T-helper 2 cell treated with Interferon-gamma antibody and Interleukin-4, amounts not matched to agents 5 μg/mL and 100 μg/mL, for 36 hours (primary cell): ENCODE measurements at regions not wholly inside any gene's neighbourhood (a gene's known extent, or its start where the extent isn't known, plus 50 kb on each side); places are given as distances from the start of the nearest gene placed in this dataset.

ENCODE experiments used
- DNase-seq: peaks from one replicate; pipeline ENCODE4 v3.0.0; 2021; ENCODE audit warnings: low spot score
- H3K27ac Mint-ChIP-seq: one replicate; pipeline ENCODE4 v1.8.0; 2021; ENCODE audit warnings: mild to moderate bottlenecking, mixed read lengths
- H3K27me3 Mint-ChIP-seq: one replicate; pipeline ENCODE4 v1.8.0; 2021; ENCODE audit warnings: low read depth, mixed read lengths
- H3K36me3 Mint-ChIP-seq: one replicate; pipeline ENCODE4 v1.8.0; 2021; ENCODE audit warnings: low read depth, mixed read lengths
- H3K4me1 Mint-ChIP-seq: one replicate; pipeline ENCODE4 v1.8.0; 2021; ENCODE audit warnings: low read depth, mixed read lengths
- H3K4me3 Mint-ChIP-seq: one replicate; pipeline ENCODE4 v1.8.0; 2022; ENCODE audit warnings: mild to moderate bottlenecking, moderate library complexity, mixed read lengths
- H3K9me3 Mint-ChIP-seq: one replicate; pipeline ENCODE4 v1.8.0; 2021; ENCODE audit warnings: mixed read lengths

- H3K4me1 Mint-ChIP-seq: no peaks in the 10 kb centered on the region
- H3K36me3 Mint-ChIP-seq: no peaks in the 10 kb centered on the region
- DNase-seq: no peak
- H3K9me3 Mint-ChIP-seq: no peaks in the 10 kb centered on the region
- no peak overlapping the region for H3K4me3 Mint-ChIP-seq
- no peak overlapping the region for H3K27ac Mint-ChIP-seq
- no peaks in the 10 kb centered on the region for H3K27me3 Mint-ChIP-seq
Observed at GRCh38 chr20:60950561-60950960, 301.5 kb upstream of the CDH4 start.

- DNase-seq: no peak
- Mint-ChIP-seq H3K4me1 (no peaks in the 10 kb centered on the region), H3K9me3 (no peaks in the 10 kb centered on the region), H3K36me3 (no peaks in the 10 kb centered on the region), H3K4me3 (no peak overlapping the region), H3K27me3 (no peaks in the 10 kb centered on the region), H3K27ac (no peak overlapping the region)
Observed at GRCh38 chr20:60950974-60951373, 301.1 kb upstream of the CDH4 start.

- Mint-ChIP-seq H3K36me3 (no peaks in the 10 kb centered on the region), H3K4me1 (no peaks in the 10 kb centered on the region), H3K9me3 (no peaks in the 10 kb centered on the region), H3K4me3 (no peak overlapping the region), H3K27ac (no peak overlapping the region), H3K27me3 (no peaks in the 10 kb centered on the region)
- DNase-seq: no peak
Observed at GRCh38 chr20:60952861-60953260, 299.2 kb upstream of the CDH4 start.

DNA sequence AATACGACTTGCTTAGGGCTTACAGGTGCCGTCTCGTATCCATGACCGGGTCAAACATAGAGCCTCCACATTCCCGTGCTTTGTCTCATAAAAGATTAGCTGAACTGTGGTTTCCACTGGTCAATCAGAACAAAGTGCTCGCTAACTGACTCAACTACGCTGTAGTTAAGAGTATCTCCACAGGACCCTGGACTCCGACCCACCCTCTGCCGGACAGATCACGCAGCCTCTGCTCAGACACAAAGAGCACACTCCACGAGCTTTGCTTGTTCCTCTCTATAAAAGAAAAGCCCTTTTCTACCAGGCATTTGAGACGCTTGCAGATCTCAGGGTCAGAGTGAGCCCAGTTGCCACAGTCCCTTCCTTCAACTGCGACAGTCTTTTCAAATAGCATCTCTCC, 298.7 kb upstream of the CDH4 start:
- Mint-ChIP-seq H3K4me3 (no peak overlapping the region), H3K4me1 (no peaks in the 10 kb centered on the region)

GRCh38 chr20:60955706-60956105, 296.4 kb upstream of the CDH4 start:
- Mint-ChIP-seq H3K4me3 (no peak overlapping the region), H3K27ac (no peak overlapping the region), H3K36me3 (no peaks in the 10 kb centered on the region), H3K4me1 (no peaks in the 10 kb centered on the region), H3K9me3 (no peaks in the 10 kb centered on the region), H3K27me3 (no peaks in the 10 kb centered on the region)
- DNase-seq: no peak

More for the DNA sequence above, 298.7 kb upstream of the CDH4 start:
- Mint-ChIP-seq H3K27ac (no peak overlapping the region), H3K9me3 (no peaks in the 10 kb centered on the region), H3K36me3 (no peaks in the 10 kb centered on the region), H3K27me3 (no peaks in the 10 kb centered on the region)
- DNase-seq: no peak

- Mint-ChIP-seq H3K9me3 (no peaks in the 10 kb centered on the region), H3K36me3 (no peaks in the 10 kb centered on the region), H3K4me3 (no peak overlapping the region), H3K27ac (no peak overlapping the region), H3K27me3 (no peaks in the 10 kb centered on the region), H3K4me1 (no peaks in the 10 kb centered on the region)
- DNase-seq: no peak
Observed at GRCh38 chr20:60956194-60956593, 295.9 kb upstream of the CDH4 start.

DNA sequence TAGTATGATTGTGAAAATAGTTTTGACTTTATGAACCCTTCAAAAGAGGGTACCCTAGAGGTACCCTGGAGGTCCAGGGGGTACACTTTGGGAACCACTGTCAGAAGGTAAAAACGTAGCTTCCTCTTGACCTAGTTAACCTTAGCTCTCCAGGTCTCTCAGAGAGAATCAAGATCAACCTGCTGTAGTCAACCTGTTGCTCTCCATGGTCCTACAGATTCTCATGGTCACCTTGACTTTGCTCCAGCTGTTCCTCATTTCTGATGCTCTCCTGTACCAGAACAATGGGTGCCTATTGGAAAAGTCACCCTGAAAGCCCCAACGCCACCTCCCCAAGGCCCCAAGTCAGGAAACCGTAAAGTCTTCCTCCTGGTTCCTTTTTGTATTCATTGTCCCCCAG, 294.4 kb upstream of the CDH4 start:
- H3K4me1 Mint-ChIP-seq: no peaks in the 10 kb centered on the region
- DNase-seq: no peak
- no peaks in the 10 kb centered on the region for H3K36me3 Mint-ChIP-seq
- H3K4me3 Mint-ChIP-seq: no peak overlapping the region
- H3K27ac Mint-ChIP-seq: no peak overlapping the region
- H3K9me3 Mint-ChIP-seq: no peaks in the 10 kb centered on the region
- no peaks in the 10 kb centered on the region for H3K27me3 Mint-ChIP-seq

GRCh38 chr20:60959971-60960370, 292.1 kb upstream of the CDH4 start:
- Mint-ChIP-seq H3K36me3 (no peaks in the 10 kb centered on the region), H3K9me3 (no peaks in the 10 kb centered on the region), H3K27ac (no peak overlapping the region), H3K4me1 (no peaks in the 10 kb centered on the region), H3K27me3 (no peaks in the 10 kb centered on the region), H3K4me3 (no peak overlapping the region)
- no peak for DNase-seq

DNA sequence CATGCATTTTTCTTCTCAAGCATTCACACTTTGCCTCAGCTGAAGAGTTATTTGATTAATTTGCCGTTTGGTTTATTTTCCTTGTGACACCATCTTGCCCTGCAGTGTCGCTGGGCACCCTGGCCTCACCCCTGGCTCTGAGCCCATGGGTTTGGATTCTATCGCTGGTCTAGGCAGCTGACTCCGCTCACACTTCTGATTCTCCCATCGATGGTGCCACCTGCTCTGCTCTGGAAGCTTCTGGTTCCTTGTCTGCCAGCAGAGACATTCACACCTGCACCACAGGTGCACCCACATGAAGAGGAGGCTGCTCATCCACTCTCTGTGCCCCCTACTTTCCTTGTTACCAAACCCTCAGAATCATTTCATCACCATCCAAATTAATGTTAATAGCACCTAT, 291.6 kb upstream of the CDH4 start:
- Mint-ChIP-seq H3K27me3 (no peaks in the 10 kb centered on the region), H3K27ac (no peak overlapping the region), H3K4me1 (no peaks in the 10 kb centered on the region), H3K36me3 (no peaks in the 10 kb centered on the region), H3K4me3 (no peak overlapping the region), H3K9me3 (no peaks in the 10 kb centered on the region)
- DNase-seq: no peak

GRCh38 chr20:60961551-60961950, 290.5 kb upstream of the CDH4 start:
- Mint-ChIP-seq H3K4me1 (no peaks in the 10 kb centered on the region), H3K9me3 (no peaks in the 10 kb centered on the region), H3K36me3 (no peaks in the 10 kb centered on the region)

GRCh38 chr20:60962367-60963045, 289.6 kb upstream of the CDH4 start:
- H3K27ac Mint-ChIP-seq: no peak overlapping the region
- no peaks in the 10 kb centered on the region for H3K36me3 Mint-ChIP-seq
- no peak overlapping the region for H3K4me3 Mint-ChIP-seq
- H3K9me3 Mint-ChIP-seq: peaks cover 5% of the 10 kb centered on the region
- H3K4me1 Mint-ChIP-seq: no peaks in the 10 kb centered on the region
- no peaks in the 10 kb centered on the region for H3K27me3 Mint-ChIP-seq
- DNase-seq: no peak

More at GRCh38 chr20:60961551-60961950, 290.5 kb upstream of the CDH4 start:
- Mint-ChIP-seq H3K27me3 (no peaks in the 10 kb centered on the region), H3K27ac (no peak overlapping the region), H3K4me3 (no peak overlapping the region)
- no peak for DNase-seq

- H3K9me3 Mint-ChIP-seq: peaks cover 5% of the 10 kb centered on the region
- no peaks in the 10 kb centered on the region for H3K27me3 Mint-ChIP-seq
- H3K4me1 Mint-ChIP-seq: no peaks in the 10 kb centered on the region
- no peak overlapping the region for H3K4me3 Mint-ChIP-seq
- no peaks in the 10 kb centered on the region for H3K36me3 Mint-ChIP-seq
- no peak overlapping the region for H3K27ac Mint-ChIP-seq
- no peak for DNase-seq
Observed at GRCh38 chr20:60963146-60963545, 288.9 kb upstream of the CDH4 start.

GRCh38 chr20:60964911-60965310, 287.1 kb upstream of the CDH4 start:
- H3K27ac Mint-ChIP-seq: no peak overlapping the region
- H3K4me3 Mint-ChIP-seq: no peak overlapping the region
- H3K27me3 Mint-ChIP-seq: no peaks in the 10 kb centered on the region
- DNase-seq: no peak
- peaks cover 5% of the 10 kb centered on the region for H3K9me3 Mint-ChIP-seq
- no peaks in the 10 kb centered on the region for H3K4me1 Mint-ChIP-seq
- H3K36me3 Mint-ChIP-seq: no peaks in the 10 kb centered on the region

DNA sequence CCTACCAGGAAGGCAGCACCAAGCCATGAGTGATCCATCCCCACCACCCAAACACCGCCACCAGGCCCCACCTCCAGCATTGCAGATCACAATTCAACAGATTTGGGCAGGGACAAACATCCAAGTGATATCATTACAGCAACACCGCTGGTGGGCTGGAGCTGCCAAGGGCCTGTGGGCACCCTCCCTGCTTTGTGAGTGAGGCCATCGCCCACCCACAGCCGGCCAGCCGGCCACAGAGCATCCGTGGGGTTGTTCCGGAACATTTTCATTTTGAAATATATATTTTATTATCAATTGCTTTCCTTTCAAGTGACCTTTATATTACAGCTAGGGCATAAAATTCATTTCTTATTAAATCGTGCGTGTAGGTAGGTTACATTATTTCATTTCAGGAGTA, 286.0 kb upstream of the CDH4 start:
- no peak overlapping the region for H3K4me3 Mint-ChIP-seq
- DNase-seq: no peak
- no peaks in the 10 kb centered on the region for H3K4me1 Mint-ChIP-seq
- H3K36me3 Mint-ChIP-seq: no peaks in the 10 kb centered on the region
- peaks cover 5% of the 10 kb centered on the region for H3K9me3 Mint-ChIP-seq
- no peak overlapping the region for H3K27ac Mint-ChIP-seq
- H3K27me3 Mint-ChIP-seq: no peaks in the 10 kb centered on the region

- H3K27me3 Mint-ChIP-seq: no peaks in the 10 kb centered on the region
- no peaks in the 10 kb centered on the region for H3K4me1 Mint-ChIP-seq
- H3K27ac Mint-ChIP-seq: no peak overlapping the region
- H3K4me3 Mint-ChIP-seq: no peak overlapping the region
- H3K36me3 Mint-ChIP-seq: no peaks in the 10 kb centered on the region
- peaks cover 5% of the 10 kb centered on the region for H3K9me3 Mint-ChIP-seq
- no peak for DNase-seq
Observed at GRCh38 chr20:60966766-60967165, 285.3 kb upstream of the CDH4 start.
